ENCODE measurements at regions not wholly inside any gene's neighbourhood (a gene's known extent, or its start where the extent isn't known, plus 50 kb on each side); places are given as distances from the start of the nearest gene placed in this dataset.
"Not testable (repeated sequence)": the region's sequence is repeated elsewhere in the genome, so short reads cannot be mapped to it uniquely, and the experiment has no call there.

DNA sequence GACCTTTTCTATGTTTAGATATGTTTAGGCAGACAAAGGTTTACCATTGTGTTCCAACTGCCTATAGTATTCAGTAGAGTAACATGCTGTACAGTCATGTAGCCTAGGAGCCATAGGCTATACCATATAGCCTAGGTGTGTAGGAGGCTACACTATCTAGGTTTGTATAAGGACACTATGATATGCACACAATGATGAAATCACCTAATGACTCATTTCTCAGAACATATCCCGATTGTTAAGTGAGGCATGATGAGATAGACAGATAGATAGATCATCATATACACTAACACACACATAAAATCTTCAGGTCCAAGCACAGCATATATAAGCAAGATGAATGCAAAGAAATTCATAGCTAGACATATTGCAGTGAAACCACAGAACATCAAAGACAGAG, 177.4 kb downstream of the NPIPA8 start:
- intact Hi-C loops (cut with DNase I), result not testable (repeated sequence)

DNA sequence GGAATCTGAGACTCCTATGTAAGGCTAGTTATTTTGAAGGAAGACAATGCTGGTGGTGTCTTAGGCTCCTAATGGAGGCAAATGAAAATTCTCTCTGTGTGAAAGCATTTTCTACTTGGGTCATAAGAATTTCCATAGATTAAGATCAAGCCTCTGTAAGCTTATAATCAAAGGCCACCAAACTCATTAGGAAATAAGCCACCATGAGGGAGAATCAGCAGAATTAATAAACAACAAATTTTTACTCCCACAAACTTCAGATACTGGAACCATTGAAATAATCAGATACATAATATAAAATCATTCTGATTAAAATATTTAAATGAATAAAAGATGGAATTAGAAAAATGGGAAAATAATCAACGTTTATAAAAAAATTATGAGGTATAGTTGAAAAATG, 178.7 kb downstream of the NPIPA8 start:
- DNase-seq (ENCODE audit: low spot score); intact Hi-C loops (cut with DNase I): not testable (repeated sequence)

More for the DNA sequence above, 177.4 kb downstream of the NPIPA8 start:
- not testable (repeated sequence) for DNase-seq (ENCODE audit: low spot score)

GRCh38 chr16:18152832-18153231, 183.7 kb downstream of the NPIPA8 start:
- intact Hi-C loops (cut with DNase I); DNase-seq (ENCODE audit: low spot score): not testable (repeated sequence)

GRCh38 chr16:18148132-18148531, 188.4 kb downstream of the NPIPA8 start:
- intact Hi-C loops (cut with DNase I); DNase-seq (ENCODE audit: low spot score): not testable (repeated sequence)

DNA sequence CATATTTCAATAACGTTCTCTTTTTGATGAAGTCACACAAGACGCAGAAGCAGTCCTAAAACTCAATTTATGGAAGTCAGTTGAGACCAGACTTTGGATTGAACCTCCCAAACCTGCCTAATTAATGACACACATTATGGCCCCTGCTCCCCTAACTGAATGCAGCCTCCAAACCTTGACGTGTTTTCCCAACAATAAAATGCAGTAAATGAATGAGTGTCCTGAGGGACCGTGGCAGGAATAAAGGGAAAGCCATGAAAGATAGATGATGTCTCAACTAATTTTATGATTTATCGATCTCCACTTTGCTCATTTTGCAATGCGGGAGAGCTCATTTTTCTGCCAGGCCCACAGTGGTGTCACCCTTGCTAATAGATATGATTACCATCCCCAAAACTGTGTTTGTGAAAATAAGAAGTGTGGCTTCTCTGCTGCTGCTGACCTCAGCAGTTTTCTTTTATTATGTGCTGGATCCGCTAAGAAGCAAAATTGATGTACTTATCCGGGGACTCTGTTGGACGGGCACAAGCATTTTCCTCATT, 189.9 kb downstream of the NPIPA8 start:
- DNase-seq (ENCODE audit: low spot score); intact Hi-C loops (cut with DNase I): not testable (repeated sequence)

- intact Hi-C loops (cut with DNase I), result not testable (repeated sequence)
Measured at GRCh38 chr16:18142066-18142465, 194.5 kb downstream of the NPIPA8 start.

GRCh38 chr16:18136288-18136687, 200.2 kb downstream of the NPIPA8 start:
- DNase-seq (ENCODE audit: low spot score); intact Hi-C loops (cut with DNase I): not testable (repeated sequence)

More at GRCh38 chr16:18142066-18142465, 194.5 kb downstream of the NPIPA8 start:
- not testable (repeated sequence) for DNase-seq (ENCODE audit: low spot score)

- intact Hi-C loops (cut with DNase I); DNase-seq (ENCODE audit: low spot score): not testable (repeated sequence)
Measured at GRCh38 chr16:18135024-18135423, 201.5 kb downstream of the NPIPA8 start.

- intact Hi-C loops (cut with DNase I), result not testable (repeated sequence)
Measured at GRCh38 chr16:18131587-18131986, 204.9 kb downstream of the NPIPA8 start.

DNA sequence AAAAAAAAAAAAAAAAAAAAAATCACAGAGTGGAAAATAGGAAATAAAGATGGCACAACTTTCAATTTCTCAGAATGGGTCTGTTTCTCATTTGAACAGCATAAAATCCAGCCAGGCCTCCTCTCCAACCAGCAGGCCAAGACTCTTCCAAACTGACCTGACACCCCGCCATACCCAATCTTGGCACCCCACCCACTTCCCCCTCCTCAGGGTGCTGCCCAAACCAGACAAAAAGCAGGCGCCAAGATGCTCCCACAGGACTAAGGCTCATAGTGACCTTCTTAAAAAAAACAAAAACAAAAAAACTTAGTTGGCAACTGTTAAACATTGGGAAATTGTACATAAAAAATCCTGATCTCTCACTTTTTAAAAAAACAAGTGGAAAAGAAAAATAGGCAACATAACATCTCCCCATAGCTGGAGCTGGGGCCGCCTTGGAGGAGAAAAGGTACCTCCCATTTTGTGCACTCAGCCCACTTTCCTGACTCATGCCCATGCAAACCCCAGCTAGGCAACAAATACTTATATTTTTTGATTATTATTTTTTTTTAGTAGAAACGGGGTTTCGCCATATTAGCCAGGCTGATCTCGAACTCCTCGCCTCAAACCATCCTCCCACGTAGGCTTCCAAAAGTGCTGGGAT, 205.9 kb downstream of the NPIPA8 start:
- intact Hi-C loops (cut with DNase I); DNase-seq (ENCODE audit: low spot score): not testable (repeated sequence)

More at GRCh38 chr16:18131587-18131986, 204.9 kb downstream of the NPIPA8 start:
- not testable (repeated sequence) for DNase-seq (ENCODE audit: low spot score)

GRCh38 chr16:18127033-18127432, 209.5 kb downstream of the NPIPA8 start:
- DNase-seq (ENCODE audit: low spot score); intact Hi-C loops (cut with DNase I): not testable (repeated sequence)

DNA sequence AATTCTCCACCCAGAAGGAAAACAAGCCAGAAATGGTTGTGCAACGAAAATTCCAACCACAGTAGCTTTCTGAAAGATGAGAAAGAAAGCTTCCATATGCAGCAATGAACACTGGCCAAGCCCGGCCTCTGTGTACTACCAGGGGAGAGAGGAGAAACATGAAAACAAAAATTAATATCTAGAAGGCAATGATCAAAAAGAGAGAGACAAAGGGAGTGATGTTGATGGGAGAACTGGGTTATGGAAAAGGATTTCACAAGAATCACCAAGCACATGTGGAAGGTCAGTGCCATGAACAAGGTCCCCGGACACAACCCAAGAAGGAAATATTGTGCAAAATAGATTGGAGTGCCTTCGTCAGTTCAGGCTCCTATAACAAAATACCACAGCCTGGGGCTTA, 217.4 kb downstream of the NPIPA8 start:
- intact Hi-C loops (cut with DNase I); DNase-seq (ENCODE audit: low spot score): not testable (repeated sequence)

DNA sequence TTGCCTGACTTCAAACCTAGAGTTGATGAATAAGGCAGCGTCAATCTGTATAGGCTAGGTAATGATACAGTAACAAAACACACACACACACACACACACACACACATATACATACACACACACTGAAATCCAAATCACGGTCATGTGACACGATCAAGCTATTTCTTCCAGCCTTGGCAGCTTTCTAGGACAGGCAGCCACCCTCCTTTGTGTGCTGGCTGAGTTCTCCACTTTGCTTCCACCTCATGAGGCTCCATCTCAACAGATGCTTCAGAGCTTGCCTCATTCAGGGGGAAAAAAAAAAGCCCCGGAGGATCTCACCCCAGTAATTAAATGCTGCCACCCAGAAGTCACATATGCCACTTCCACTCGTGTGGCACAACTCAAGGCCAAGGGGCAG, 217.9 kb downstream of the NPIPA8 start:
- intact Hi-C loops (cut with DNase I); DNase-seq (ENCODE audit: low spot score): not testable (repeated sequence)

DNA sequence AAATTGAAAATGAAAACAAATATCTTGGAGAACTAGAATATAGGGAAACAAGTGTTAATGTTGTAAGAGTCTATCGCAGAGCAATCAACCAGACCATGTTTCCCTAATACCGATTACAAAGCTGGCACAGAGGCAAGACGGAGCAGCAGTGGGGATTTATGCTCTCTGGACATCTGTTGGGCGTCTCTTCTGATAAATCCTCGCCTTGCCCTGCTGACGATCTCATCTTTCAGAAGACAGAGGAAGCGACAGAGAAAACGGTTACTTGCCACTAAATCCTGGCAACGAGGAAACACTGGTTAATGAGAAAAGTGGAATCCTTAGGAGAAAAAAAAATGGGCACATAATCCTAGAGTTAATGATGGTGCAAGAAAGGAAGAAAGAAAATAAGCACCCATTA, 218.5 kb downstream of the NPIPA8 start:
- intact Hi-C loops (cut with DNase I); DNase-seq (ENCODE audit: low spot score): not testable (repeated sequence)

GRCh38 chr16:18104412-18104811, 232.1 kb downstream of the NPIPA8 start:
- intact Hi-C loops (cut with DNase I); DNase-seq (ENCODE audit: low spot score): not testable (repeated sequence)

DNA sequence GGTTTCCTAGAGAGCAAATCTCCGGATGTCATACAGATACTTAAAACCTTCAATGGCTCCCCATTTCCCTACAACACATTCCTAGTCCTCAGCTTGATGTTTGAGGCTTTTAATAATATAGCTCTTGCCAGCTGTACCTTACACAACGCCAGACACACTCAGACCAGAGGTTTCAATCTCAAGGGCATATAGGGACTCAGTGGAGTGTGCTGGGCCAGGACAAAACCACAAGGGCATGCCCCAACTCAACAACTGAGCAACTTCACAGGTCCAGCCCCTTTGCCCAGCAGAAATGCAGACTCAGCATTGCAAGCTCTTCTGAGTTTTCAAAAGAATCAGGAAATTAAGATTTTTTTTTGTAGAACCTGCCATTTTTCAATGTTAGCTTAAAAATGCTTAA, 235.5 kb downstream of the NPIPA8 start:
- DNase-seq (ENCODE audit: low spot score); intact Hi-C loops (cut with DNase I): not testable (repeated sequence)

- DNase-seq (ENCODE audit: low spot score); intact Hi-C loops (cut with DNase I): not testable (repeated sequence)
Measured at GRCh38 chr16:18092605-18093004, 243.9 kb downstream of the NPIPA8 start.

GRCh38 chr16:18080658-18081363, 255.7 kb downstream of the NPIPA8 start:
- DNase-seq (ENCODE audit: low spot score); intact Hi-C loops (cut with DNase I): not testable (repeated sequence)

DNA sequence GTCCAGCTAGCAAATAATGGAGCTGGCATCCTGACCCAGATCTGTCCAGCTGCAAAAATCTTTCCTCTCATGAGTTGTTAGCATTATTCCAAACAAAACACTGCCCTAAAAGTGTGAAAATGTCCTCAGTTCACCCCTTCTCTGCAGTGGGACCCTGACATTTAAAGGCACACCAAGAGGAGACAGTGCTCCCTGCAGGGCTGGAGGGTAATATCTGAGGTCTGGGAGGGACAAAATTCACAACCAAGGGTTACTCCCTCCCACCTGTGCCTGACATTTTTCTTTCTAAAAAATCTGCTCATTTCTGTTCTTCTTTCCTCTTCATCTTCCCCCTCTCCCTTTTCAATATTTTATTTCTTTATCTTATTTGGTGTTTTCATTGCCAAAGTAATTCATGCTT, 258.6 kb downstream of the NPIPA8 start:
- intact Hi-C loops (cut with DNase I), result not testable (repeated sequence)

GRCh38 chr16:18072161-18072560, 264.4 kb downstream of the NPIPA8 start:
- intact Hi-C loops (cut with DNase I), result no loop called here

More for the DNA sequence above, 258.6 kb downstream of the NPIPA8 start:
- DNase-seq (ENCODE audit: low spot score), result not testable (repeated sequence)

More at GRCh38 chr16:18072161-18072560, 264.4 kb downstream of the NPIPA8 start:
- DNase-seq (ENCODE audit: low spot score), result no peak

Measured in posterior vena cava (tissue), 2 donors.